Brain microvascular endothelial cell (primary cell): ENCODE measurements at regions not wholly inside any gene's neighbourhood (a gene's known extent, or its start where the extent isn't known, plus 50 kb on each side); places are given as distances from the start of the nearest gene placed in this dataset.

Experiments
- DNase-seq: peaks from one replicate; pipeline ENCODE4 v3.0.0-alpha.2; 2020
- H3K27ac ChIP-seq: fragments of 250-450 bp; sonication (Bioruptor Pico); 2 replicates; pipeline ENCODE4 v1.5.1; 2020; ENCODE audit warnings: mild to moderate bottlenecking, moderate library complexity
- H3K27me3 ChIP-seq: fragments of 250-450 bp; sonication (Bioruptor Pico); replicated peaks from 2 replicates; pipeline ENCODE4 v1.5.1; 2020; ENCODE audit warnings: mild to moderate bottlenecking
- H3K36me3 ChIP-seq: fragments of 250-450 bp; sonication (Bioruptor Pico); replicated peaks from 2 replicates; pipeline ENCODE4 v1.5.1; 2020; ENCODE audit warnings: mild to moderate bottlenecking
- H3K4me3 ChIP-seq: 2 replicates; pipeline ENCODE4 v1.5.1; 2011; ENCODE audit warnings: low read depth, mild to moderate bottlenecking, control low read depth, low read length, moderate library complexity
- CTCF ChIP-seq: IDR thresholded peaks from 2 replicates; pipeline ENCODE4 v1.5.1; 2011; ENCODE audit warnings: low read depth, mild to moderate bottlenecking, moderate library complexity, low read length, control low read depth, inconsistent platforms; ENCODE audit errors: missing control alignments
- in situ Hi-C: cut with HindIII; loops from 2 replicates; pipeline ENCODE4 v1.10.0; 2017; ENCODE audit warnings: low sequenced_read_pairs, low pct_ligation_motif_present

GRCh38 chrX:45731448-45731847 is 530.8 kb upstream of the DIPK2B start:
- Histone ChIP-seq H3K36me3 (no peaks in the 10 kb centered on the region), H3K27ac (no peak overlapping the region), H3K27me3 (no peaks in the 10 kb centered on the region), H3K4me3 (no peak overlapping the region)
- no peak for DNase-seq
- TF ChIP-seq CTCF = no peak
- in situ Hi-C loops = no loop called here

- TF ChIP-seq CTCF = no peak
- no peak for DNase-seq
- in situ Hi-C loops = no loop called here
- Histone ChIP-seq H3K4me3 (no peak overlapping the region), H3K27ac (no peak overlapping the region), H3K36me3 (no peaks in the 10 kb centered on the region), H3K27me3 (no peaks in the 10 kb centered on the region)
These were observed 527.1 kb upstream of the DIPK2B start for GRCh38 chrX:45727761-45728160.

GRCh38 chrX:45722471-45722870 is 521.8 kb upstream of the DIPK2B start:
- H3K36me3 ChIP-seq = no peaks in the 10 kb centered on the region
- no peaks in the 10 kb centered on the region for H3K27me3 ChIP-seq
- in situ Hi-C loops = no loop called here
- no peak overlapping the region for H3K4me3 ChIP-seq
- H3K27ac ChIP-seq = no peak overlapping the region
- no peak for DNase-seq
- no peak for TF ChIP-seq CTCF

- in situ Hi-C loops = no loop called here
- no peak overlapping the region for H3K4me3 ChIP-seq
- TF ChIP-seq CTCF = no peak
- DNase-seq = no peak
- H3K36me3 ChIP-seq = no peaks in the 10 kb centered on the region
- no peaks in the 10 kb centered on the region for H3K27me3 ChIP-seq
- no peak overlapping the region for H3K27ac ChIP-seq
These were observed 519.2 kb upstream of the DIPK2B start for GRCh38 chrX:45719751-45720501.

GRCh38 chrX:45718676-45719075 is 518.0 kb upstream of the DIPK2B start:
- no peak for TF ChIP-seq CTCF
- DNase-seq = no peak
- no peaks in the 10 kb centered on the region for H3K27me3 ChIP-seq
- in situ Hi-C loops = no loop called here
- no peak overlapping the region for H3K27ac ChIP-seq
- H3K36me3 ChIP-seq = no peaks in the 10 kb centered on the region
- no peak overlapping the region for H3K4me3 ChIP-seq

GRCh38 chrX:45716750-45717149 is 516.1 kb upstream of the DIPK2B start:
- Histone ChIP-seq H3K27ac (no peak overlapping the region), H3K27me3 (no peaks in the 10 kb centered on the region), H3K4me3 (no peak overlapping the region), H3K36me3 (no peaks in the 10 kb centered on the region)
- in situ Hi-C loops = no loop called here
- TF ChIP-seq CTCF = no peak
- no peak for DNase-seq
